Fibroblast of lung (primary cell): ENCODE measurements at regions not wholly inside any gene's neighbourhood (a gene's known extent, or its start where the extent isn't known, plus 50 kb on each side); places are given as distances from the start of the nearest gene placed in this dataset.

ENCODE experiments used
- DNase-seq, 2 donors: peaks; one replicate each; pipeline versions ENCODE4 v3.0.0 to v3.0.0-alpha.2; 2010; ENCODE audit warnings: low read depth in 2 of 2
- H2AFZ ChIP-seq: 2 replicates; pipeline ENCODE4 v1.5.1; 2012; ENCODE audit warnings: low read length, control low read depth, inconsistent platforms
- H3K27ac ChIP-seq: 2 replicates; pipeline ENCODE4 v1.5.1; 2011; ENCODE audit warnings: low read length, control low read depth; ENCODE audit not compliant: insufficient read depth
- H3K27me3 ChIP-seq: 2 replicates; pipeline ENCODE4 v1.5.1; 2011; ENCODE audit warnings: mild to moderate bottlenecking, low read length; ENCODE audit not compliant: control insufficient read depth, insufficient read depth
- H3K36me3 ChIP-seq: 2 replicates; pipeline ENCODE4 v1.5.1; 2011; ENCODE audit warnings: low read length; ENCODE audit not compliant: control insufficient read depth, insufficient read depth
- H3K4me1 ChIP-seq: 2 replicates; pipeline ENCODE4 v1.5.1; 2011; ENCODE audit warnings: low read length; ENCODE audit not compliant: control insufficient read depth, insufficient read depth; ENCODE audit errors: extremely low read depth
- H3K4me2 ChIP-seq: 2 replicates; pipeline ENCODE4 v1.5.1; 2011; ENCODE audit warnings: low read length, control low read depth; ENCODE audit not compliant: insufficient read depth; ENCODE audit errors: extremely low read depth
- H3K4me3 ChIP-seq, 4 experiments: fragments of 200-600 bp in 1 of 4; sonication (generic) in 1 of 4; replicated peaks in 1 of 4; 2 replicates each; pipeline ENCODE4 v1.5.1; 2011 to 2016; ENCODE audit warnings: low read length in 4 of 4, low read depth in 3 of 4, mild to moderate bottlenecking in 3 of 4, control low read depth in 2 of 4, inconsistent platforms in 1 of 4, mixed read lengths in 1 of 4; ENCODE audit not compliant: insufficient read depth in 1 of 4; ENCODE audit errors: control extremely low read depth in 1 of 4
- H3K79me2 ChIP-seq: 2 replicates; pipeline ENCODE4 v1.5.1; 2012; ENCODE audit warnings: mild to moderate bottlenecking, low read length, inconsistent platforms; ENCODE audit not compliant: control insufficient read depth, insufficient read depth
- H3K9ac ChIP-seq: 2 replicates; pipeline ENCODE4 v1.5.1; 2011; ENCODE audit warnings: mild to moderate bottlenecking, low read length, control low read depth; ENCODE audit not compliant: insufficient read depth
- H3K9me3 ChIP-seq: 2 replicates; pipeline ENCODE4 v1.5.1; 2012; ENCODE audit warnings: low read depth, low read length; ENCODE audit not compliant: control insufficient read depth, insufficient read depth
- H4K20me1 ChIP-seq: 2 replicates; pipeline ENCODE4 v1.5.1; 2011; ENCODE audit warnings: low read length; ENCODE audit not compliant: control insufficient read depth, insufficient read depth; ENCODE audit errors: extremely low read depth
- EZH2 ChIP-seq: IDR thresholded peaks from 2 replicates; pipeline ENCODE4 v1.5.1; 2012; ENCODE audit warnings: low read length, control low read depth, mild to moderate bottlenecking; ENCODE audit errors: missing control alignments
- TF ChIP-seq, protein P1 (sequence below), 2 donors: IDR thresholded peaks in 1 of 2; conservative IDR thresholded peaks in 1 of 2; 1 replicate in 1 of 2; 2 replicates in 1 of 2; pipeline ENCODE4 v1.5.1; 2011 to 2012; ENCODE audit warnings: low read length in 2 of 2, control low read depth in 1 of 2, inconsistent platforms in 1 of 2, low read depth in 1 of 2, mild to moderate bottlenecking in 1 of 2

DNA sequence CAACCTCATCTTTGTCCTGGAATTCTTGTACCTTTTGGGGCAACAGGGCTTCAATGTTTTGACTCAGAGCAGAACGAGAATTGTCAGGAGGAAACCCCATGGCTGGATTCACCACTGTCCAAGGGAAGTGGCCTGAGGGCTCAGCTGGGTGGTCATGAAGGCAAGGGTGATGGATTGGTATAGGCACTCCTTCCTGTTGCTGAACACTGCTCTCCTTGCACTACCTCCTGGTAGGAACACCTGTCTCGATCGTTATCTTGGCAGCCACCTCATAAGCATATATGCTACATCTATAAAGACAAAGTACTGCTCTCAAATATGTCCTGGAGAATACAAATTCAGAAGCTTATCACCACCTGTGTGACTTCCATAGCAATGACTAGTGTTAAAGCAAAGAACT lies 79.8 kb downstream of the CCNG2 start:
- Histone ChIP-seq H3K9me3 (no peaks in the 10 kb centered on the region), H3K9ac (no peak overlapping the region), H4K20me1 (no peaks in the 10 kb centered on the region), H3K79me2 (no peaks in the 10 kb centered on the region), H3K4me3 (no peak overlapping the region), H3K27ac (no peak overlapping the region), H3K27me3 (peaks cover 13% of the 10 kb centered on the region), H3K4me2 (no peak overlapping the region), H2AFZ (no peak overlapping the region), H3K4me1 (no peaks in the 10 kb centered on the region), H3K36me3 (no peaks in the 10 kb centered on the region)
- TF ChIP-seq, protein P1, sequence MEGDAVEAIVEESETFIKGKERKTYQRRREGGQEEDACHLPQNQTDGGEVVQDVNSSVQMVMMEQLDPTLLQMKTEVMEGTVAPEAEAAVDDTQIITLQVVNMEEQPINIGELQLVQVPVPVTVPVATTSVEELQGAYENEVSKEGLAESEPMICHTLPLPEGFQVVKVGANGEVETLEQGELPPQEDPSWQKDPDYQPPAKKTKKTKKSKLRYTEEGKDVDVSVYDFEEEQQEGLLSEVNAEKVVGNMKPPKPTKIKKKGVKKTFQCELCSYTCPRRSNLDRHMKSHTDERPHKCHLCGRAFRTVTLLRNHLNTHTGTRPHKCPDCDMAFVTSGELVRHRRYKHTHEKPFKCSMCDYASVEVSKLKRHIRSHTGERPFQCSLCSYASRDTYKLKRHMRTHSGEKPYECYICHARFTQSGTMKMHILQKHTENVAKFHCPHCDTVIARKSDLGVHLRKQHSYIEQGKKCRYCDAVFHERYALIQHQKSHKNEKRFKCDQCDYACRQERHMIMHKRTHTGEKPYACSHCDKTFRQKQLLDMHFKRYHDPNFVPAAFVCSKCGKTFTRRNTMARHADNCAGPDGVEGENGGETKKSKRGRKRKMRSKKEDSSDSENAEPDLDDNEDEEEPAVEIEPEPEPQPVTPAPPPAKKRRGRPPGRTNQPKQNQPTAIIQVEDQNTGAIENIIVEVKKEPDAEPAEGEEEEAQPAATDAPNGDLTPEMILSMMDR (conservative IDR thresholded peaks at IDR 0.05 in 1 of 2, IDR thresholded peaks at IDR 0.05 in 1 of 2; ENCODE audit: low read depth in 1 of 2, low read length in 2 of 2) = no peak
- TF ChIP-seq EZH2 = no peak
- no peak for DNase-seq

DNA sequence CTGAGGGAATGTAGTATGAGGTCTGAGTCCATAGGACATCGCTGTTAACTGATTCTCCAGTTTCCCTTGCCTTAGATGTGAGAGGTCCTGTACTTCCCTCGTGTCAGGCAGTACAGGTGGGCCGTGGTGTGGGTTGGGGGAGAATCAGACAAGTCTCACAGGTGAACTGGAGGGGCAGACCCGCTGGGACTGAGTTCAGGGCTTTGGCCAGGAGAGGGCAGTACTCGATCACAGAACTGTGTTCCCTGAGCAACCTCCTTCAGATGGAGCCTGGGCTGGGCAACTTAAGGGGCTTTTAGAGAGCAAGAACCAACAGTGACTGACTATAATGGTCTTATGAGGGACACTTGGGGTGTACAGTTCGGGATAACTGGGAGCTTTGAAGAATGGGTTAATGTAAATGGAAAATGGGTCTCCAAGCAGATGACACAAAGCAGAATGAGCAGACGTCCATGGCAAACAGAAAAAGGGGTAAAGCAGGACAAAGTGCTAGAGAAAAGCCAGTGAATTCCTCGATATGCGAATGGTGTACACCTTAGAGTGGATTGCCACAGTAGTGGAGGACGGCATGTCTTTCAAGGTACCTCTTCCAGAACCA lies 83.6 kb downstream of the CCNG2 start:
- Histone ChIP-seq H3K4me2 (no peak overlapping the region), H3K4me1 (no peaks in the 10 kb centered on the region), H3K36me3 (no peaks in the 10 kb centered on the region), H3K79me2 (no peaks in the 10 kb centered on the region), H2AFZ (no peak overlapping the region), H3K9me3 (no peaks in the 10 kb centered on the region), H3K27ac (no peak overlapping the region), H3K4me3 (no peak overlapping the region), H4K20me1 (no peaks in the 10 kb centered on the region), H3K27me3 (peaks cover 15% of the 10 kb centered on the region), H3K9ac (no peak overlapping the region)
- DNase-seq = peak; percentile 35 to 59
- TF ChIP-seq EZH2 = peak; percentile 28
- TF ChIP-seq, protein P1 (conservative IDR thresholded peaks at IDR 0.05 in 1 of 2, IDR thresholded peaks at IDR 0.05 in 1 of 2; ENCODE audit: low read depth in 1 of 2, low read length in 2 of 2) = peak; percentile 72 to 77

DNA sequence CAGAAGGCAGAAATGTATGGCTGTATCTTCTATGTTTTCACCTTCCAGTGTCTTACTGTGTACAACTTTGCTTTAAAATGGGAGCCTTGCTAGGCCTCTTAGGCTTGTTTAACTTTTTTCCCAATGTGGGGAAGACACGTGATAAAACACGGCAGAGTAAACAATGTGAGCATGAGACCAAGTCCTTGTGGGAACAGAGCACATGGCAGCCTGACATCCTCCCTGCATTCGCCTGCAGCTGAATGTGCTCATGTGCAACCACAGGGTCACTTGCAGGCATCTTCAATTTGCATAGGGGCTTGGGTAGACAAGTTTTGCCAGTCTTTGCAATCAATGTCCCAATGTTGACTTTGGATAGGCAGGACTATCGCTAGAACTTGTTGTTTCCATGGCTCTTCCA lies 91.8 kb downstream of the CCNG2 start:
- H3K27me3 ChIP-seq = no peaks in the 10 kb centered on the region
- no peak overlapping the region for H3K9ac ChIP-seq
- H3K4me3 ChIP-seq = no peak overlapping the region
- DNase-seq = no peak
- no peak overlapping the region for H3K27ac ChIP-seq
- H2AFZ ChIP-seq = no peak overlapping the region
- TF ChIP-seq EZH2 = no peak
- TF ChIP-seq, protein P1 (conservative IDR thresholded peaks at IDR 0.05 in 1 of 2, IDR thresholded peaks at IDR 0.05 in 1 of 2; ENCODE audit: low read depth in 1 of 2, low read length in 2 of 2) = no peak
- no peaks in the 10 kb centered on the region for H3K4me1 ChIP-seq
- H3K9me3 ChIP-seq = no peaks in the 10 kb centered on the region
- no peaks in the 10 kb centered on the region for H3K36me3 ChIP-seq
- H4K20me1 ChIP-seq = no peaks in the 10 kb centered on the region
- H3K4me2 ChIP-seq = no peak overlapping the region
- no peaks in the 10 kb centered on the region for H3K79me2 ChIP-seq
